SU-DHL-6 (cell line): ENCODE measurements at regions not wholly inside any gene's neighbourhood (a gene's known extent, or its start where the extent isn't known, plus 50 kb on each side); places are given as distances from the start of the nearest gene placed in this dataset.

Experiments used
- H2AFZ ChIP-seq: fragments of 200-600 bp; sonication (generic); 2 replicates; pipeline ENCODE4 v1.6.1; 2014; ENCODE audit warnings: low read depth, mild to moderate bottlenecking, moderate library complexity, mixed read lengths, antibody characterized with exemption, low read length; ENCODE audit not compliant: severe bottlenecking
- H3F3A ChIP-seq: fragments of 200-600 bp; shearing (Covaris generic); 2 replicates; pipeline ENCODE4 v1.6.0; 2016; ENCODE audit warnings: antibody characterized with exemption, mild to moderate bottlenecking; ENCODE audit not compliant: insufficient read depth
- H3K27ac ChIP-seq: fragments of 200-600 bp; sonication (generic); 2 replicates; pipeline ENCODE4 v1.5.1; 2016; ENCODE audit warnings: low read depth, mild to moderate bottlenecking, low read length, moderate library complexity, mixed read lengths
- H3K27me3 ChIP-seq: fragments of 200-600 bp; sonication (generic), shearing (Covaris generic); 2 replicates; pipeline ENCODE4 v1.6.0; 2014; ENCODE audit warnings: mild to moderate bottlenecking, low read length
- H3K36me3 ChIP-seq: fragments of 200-600 bp; sonication (generic); 2 replicates; pipeline ENCODE4 v1.6.1; 2014; ENCODE audit warnings: mild to moderate bottlenecking, low read length, mixed read lengths
- H3K4me2 ChIP-seq: fragments of 300-600, 200-600 bp; shearing (Covaris generic), sonication (generic); 2 replicates; pipeline ENCODE4 v1.6.0; 2014; ENCODE audit warnings: low read length, low read depth, mild to moderate bottlenecking; ENCODE audit not compliant: poor library complexity, severe bottlenecking
- H3K4me3 ChIP-seq: fragments of 200-600 bp; sonication (generic); 2 replicates; pipeline ENCODE4 v1.5.1; 2014; ENCODE audit warnings: antibody characterized with exemption, low read length, mild to moderate bottlenecking, mixed read lengths; ENCODE audit not compliant: insufficient read depth, poor library complexity, severe bottlenecking
- H3K79me2 ChIP-seq: fragments of 200-600 bp; sonication (generic); 2 replicates; pipeline ENCODE4 v1.6.1; 2014; ENCODE audit warnings: mild to moderate bottlenecking, low read length, moderate library complexity; ENCODE audit not compliant: insufficient read depth
- H3K9ac ChIP-seq: fragments of 200-600 bp; sonication (generic); 2 replicates; pipeline ENCODE4 v1.7.0; 2014; ENCODE audit warnings: mild to moderate bottlenecking, low read length
- H3K9me2 ChIP-seq: fragments of 200-600 bp; sonication (generic); replicated peaks from 2 replicates; pipeline ENCODE4 v1.6.1; 2014; ENCODE audit warnings: low read length; ENCODE audit not compliant: insufficient read depth
- H3K9me3 ChIP-seq: fragments of 200-600 bp; sonication (generic); 2 replicates; pipeline ENCODE4 v1.6.1; 2014; ENCODE audit warnings: low read length, mixed read lengths; ENCODE audit not compliant: insufficient read depth
- H4K20me1 ChIP-seq: fragments of 200-600 bp; sonication (generic); 2 replicates; pipeline ENCODE4 v1.6.1; 2014; ENCODE audit warnings: low read depth, mild to moderate bottlenecking, antibody characterized with exemption, low read length, moderate library complexity, mixed read lengths
- CTCF ChIP-seq: fragments of 200-600 bp; sonication (generic); IDR thresholded peaks from one replicate; pipeline ENCODE4 v1.5.1; 2017; ENCODE audit warnings: antibody characterized with exemption, mild to moderate bottlenecking, low read length, moderate library complexity; ENCODE audit not compliant: insufficient read depth, poor library complexity, severe bottlenecking
- EZH2phosphoT487 ChIP-seq: fragments of 200-600 bp; sonication (generic), shearing (Covaris generic); conservative IDR thresholded peaks from 2 replicates; pipeline ENCODE4 v1.6.1; 2018; ENCODE audit warnings: mild to moderate bottlenecking, antibody characterized with exemption, low read length, moderate library complexity, mixed read lengths

- no peak overlapping the region for H3K9ac ChIP-seq
- no peaks in the 10 kb centered on the region for H3K9me2 ChIP-seq
- H3K4me2 ChIP-seq: no peak overlapping the region
- H3F3A ChIP-seq: no peaks in the 10 kb centered on the region
- TF ChIP-seq CTCF (no peak), EZH2phosphoT487 (no peak)
- no peak overlapping the region for H3K27ac ChIP-seq
- no peak overlapping the region for H3K4me3 ChIP-seq
- H3K27me3 ChIP-seq: no peaks in the 10 kb centered on the region
- H2AFZ ChIP-seq: no peak overlapping the region
- H3K79me2 ChIP-seq: no peaks in the 10 kb centered on the region
- H4K20me1 ChIP-seq: no peaks in the 10 kb centered on the region
- H3K9me3 ChIP-seq: no peaks in the 10 kb centered on the region
- H3K36me3 ChIP-seq: no peaks in the 10 kb centered on the region
Observed at GRCh38 chr2:236740506-236740905, 170.9 kb downstream of the ACKR3 start.

GRCh38 chr2:236743039-236743920, 173.7 kb downstream of the ACKR3 start:
- Histone ChIP-seq H3K4me3 (no peak overlapping the region), H2AFZ (no peak overlapping the region), H3F3A (no peaks in the 10 kb centered on the region), H4K20me1 (no peaks in the 10 kb centered on the region), H3K9me2 (no peaks in the 10 kb centered on the region), H3K79me2 (no peaks in the 10 kb centered on the region), H3K9me3 (no peaks in the 10 kb centered on the region), H3K9ac (no peak overlapping the region), H3K27me3 (no peaks in the 10 kb centered on the region), H3K36me3 (no peaks in the 10 kb centered on the region), H3K27ac (no peak overlapping the region), H3K4me2 (no peak overlapping the region)
- no peak for TF ChIP-seq EZH2phosphoT487
- no peak for TF ChIP-seq CTCF

GRCh38 chr2:236743921-236744280, 174.3 kb downstream of the ACKR3 start:
- Histone ChIP-seq H4K20me1 (no peaks in the 10 kb centered on the region), H3K36me3 (no peaks in the 10 kb centered on the region), H3K4me2 (no peak overlapping the region), H3F3A (no peaks in the 10 kb centered on the region), H3K9me3 (no peaks in the 10 kb centered on the region), H3K9ac (no peak overlapping the region), H3K79me2 (no peaks in the 10 kb centered on the region), H3K4me3 (no peak overlapping the region), H3K27ac (no peak overlapping the region), H3K9me2 (no peaks in the 10 kb centered on the region), H2AFZ (no peak overlapping the region), H3K27me3 (no peaks in the 10 kb centered on the region)
- TF ChIP-seq CTCF (no peak), EZH2phosphoT487 (no peak)
